ENCODE measurements at regions not wholly inside any gene's neighbourhood (a gene's known extent, or its start where the extent isn't known, plus 50 kb on each side); places are given as distances from the start of the nearest gene placed in this dataset.

- no peaks in the 10 kb centered on the region for H3K36me3 ChIP-seq (ENCODE audit: control insufficient read depth, insufficient read depth, low read length)
- no peak overlapping the region for H3K27ac ChIP-seq (ENCODE audit: low read depth, low read length)
- no peaks in the 10 kb centered on the region for H3K27me3 ChIP-seq (ENCODE audit: control insufficient read depth, insufficient read depth, low read length)
Measured at GRCh38 chr3:46124216-46125177, 83.6 kb downstream of the CCR1 start.

GRCh38 chr3:46123646-46124045 lies 84.5 kb downstream of the CCR1 start:
- no peaks in the 10 kb centered on the region for H3K27me3 ChIP-seq (ENCODE audit: control insufficient read depth, insufficient read depth, low read length)
- no peak overlapping the region for H3K9ac ChIP-seq (ENCODE audit: low read length)
- H3K4me1 ChIP-seq (ENCODE audit: control insufficient read depth, insufficient read depth, low read length), result no peaks in the 10 kb centered on the region
- H3K27ac ChIP-seq (ENCODE audit: low read depth, low read length), result no peak overlapping the region
- no peaks in the 10 kb centered on the region for H3K36me3 ChIP-seq (ENCODE audit: control insufficient read depth, insufficient read depth, low read length)
- H3K4me3 ChIP-seq (ENCODE audit: low read length), result no peak overlapping the region

More at GRCh38 chr3:46124216-46125177, 83.6 kb downstream of the CCR1 start:
- no peak overlapping the region for H3K9ac ChIP-seq (ENCODE audit: low read length)
- H3K4me3 ChIP-seq (ENCODE audit: low read length), result no peak overlapping the region
- no peaks in the 10 kb centered on the region for H3K4me1 ChIP-seq (ENCODE audit: control insufficient read depth, insufficient read depth, low read length)

GRCh38 chr3:46122091-46122490 lies 86.0 kb downstream of the CCR1 start:
- H3K27ac ChIP-seq (ENCODE audit: low read depth, low read length), result no peak overlapping the region
- H3K9ac ChIP-seq (ENCODE audit: low read length), result no peak overlapping the region
- no peak overlapping the region for H3K4me3 ChIP-seq (ENCODE audit: low read length)
- H3K36me3 ChIP-seq (ENCODE audit: control insufficient read depth, insufficient read depth, low read length), result no peaks in the 10 kb centered on the region
- no peaks in the 10 kb centered on the region for H3K27me3 ChIP-seq (ENCODE audit: control insufficient read depth, insufficient read depth, low read length)
- H3K4me1 ChIP-seq (ENCODE audit: control insufficient read depth, insufficient read depth, low read length), result no peaks in the 10 kb centered on the region

- no peaks in the 10 kb centered on the region for H3K36me3 ChIP-seq (ENCODE audit: control insufficient read depth, insufficient read depth, low read length)
- no peak overlapping the region for H3K27ac ChIP-seq (ENCODE audit: low read depth, low read length)
- H3K27me3 ChIP-seq (ENCODE audit: control insufficient read depth, insufficient read depth, low read length), result no peaks in the 10 kb centered on the region
- H3K4me3 ChIP-seq (ENCODE audit: low read length), result no peak overlapping the region
- H3K4me1 ChIP-seq (ENCODE audit: control insufficient read depth, insufficient read depth, low read length), result no peaks in the 10 kb centered on the region
- no peak overlapping the region for H3K9ac ChIP-seq (ENCODE audit: low read length)
Measured at GRCh38 chr3:46120983-46121382, 87.1 kb downstream of the CCR1 start.

GRCh38 chr3:46119709-46120498 lies 88.2 kb downstream of the CCR1 start:
- H3K27ac ChIP-seq (ENCODE audit: low read depth, low read length), result no peak overlapping the region
- no peak overlapping the region for H3K4me3 ChIP-seq (ENCODE audit: low read length)
- H3K36me3 ChIP-seq (ENCODE audit: control insufficient read depth, insufficient read depth, low read length), result no peaks in the 10 kb centered on the region
- H3K4me1 ChIP-seq (ENCODE audit: control insufficient read depth, insufficient read depth, low read length), result no peaks in the 10 kb centered on the region
- H3K9ac ChIP-seq (ENCODE audit: low read length), result no peak overlapping the region
- H3K27me3 ChIP-seq (ENCODE audit: control insufficient read depth, insufficient read depth, low read length), result no peaks in the 10 kb centered on the region

GRCh38 chr3:46119253-46119652 lies 88.9 kb downstream of the CCR1 start:
- no peak overlapping the region for H3K27ac ChIP-seq (ENCODE audit: low read depth, low read length)
- no peak overlapping the region for H3K4me3 ChIP-seq (ENCODE audit: low read length)
- H3K27me3 ChIP-seq (ENCODE audit: control insufficient read depth, insufficient read depth, low read length), result no peaks in the 10 kb centered on the region
- H3K4me1 ChIP-seq (ENCODE audit: control insufficient read depth, insufficient read depth, low read length), result no peaks in the 10 kb centered on the region
- no peak overlapping the region for H3K9ac ChIP-seq (ENCODE audit: low read length)
- no peaks in the 10 kb centered on the region for H3K36me3 ChIP-seq (ENCODE audit: control insufficient read depth, insufficient read depth, low read length)

- Histone ChIP-seq H3K36me3 (ENCODE audit: control insufficient read depth, insufficient read depth, low read length) (no peaks in the 10 kb centered on the region), H3K27me3 (ENCODE audit: control insufficient read depth, insufficient read depth, low read length) (no peaks in the 10 kb centered on the region), H3K4me3 (ENCODE audit: low read length) (no peak overlapping the region), H3K9ac (ENCODE audit: low read length) (no peak overlapping the region), H3K27ac (ENCODE audit: low read depth, low read length) (no peak overlapping the region), H3K4me1 (ENCODE audit: control insufficient read depth, insufficient read depth, low read length) (no peaks in the 10 kb centered on the region)
Measured at GRCh38 chr3:46116996-46117395, 89.7 kb upstream of the XCR1 start.

GRCh38 chr3:46114323-46114988 lies 87.2 kb upstream of the XCR1 start:
- Histone ChIP-seq H3K27ac (ENCODE audit: low read depth, low read length) (no peak overlapping the region), H3K27me3 (ENCODE audit: control insufficient read depth, insufficient read depth, low read length) (no peaks in the 10 kb centered on the region), H3K36me3 (ENCODE audit: control insufficient read depth, insufficient read depth, low read length) (no peaks in the 10 kb centered on the region), H3K9ac (ENCODE audit: low read length) (no peak overlapping the region), H3K4me3 (ENCODE audit: low read length) (no peak overlapping the region), H3K4me1 (ENCODE audit: control insufficient read depth, insufficient read depth, low read length) (no peaks in the 10 kb centered on the region)

- Histone ChIP-seq H3K4me1 (ENCODE audit: control insufficient read depth, insufficient read depth, low read length) (no peaks in the 10 kb centered on the region), H3K9ac (ENCODE audit: low read length) (no peak overlapping the region), H3K36me3 (ENCODE audit: control insufficient read depth, insufficient read depth, low read length) (no peaks in the 10 kb centered on the region), H3K4me3 (ENCODE audit: low read length) (no peak overlapping the region), H3K27me3 (ENCODE audit: control insufficient read depth, insufficient read depth, low read length) (no peaks in the 10 kb centered on the region), H3K27ac (ENCODE audit: low read depth, low read length) (no peak overlapping the region)
Measured at GRCh38 chr3:46113608-46114007, 86.3 kb upstream of the XCR1 start.

- H3K4me1 ChIP-seq (ENCODE audit: control insufficient read depth, insufficient read depth, low read length), result no peaks in the 10 kb centered on the region
- no peak overlapping the region for H3K4me3 ChIP-seq (ENCODE audit: low read length)
- no peak overlapping the region for H3K9ac ChIP-seq (ENCODE audit: low read length)
- H3K36me3 ChIP-seq (ENCODE audit: control insufficient read depth, insufficient read depth, low read length), result no peaks in the 10 kb centered on the region
- H3K27ac ChIP-seq (ENCODE audit: low read depth, low read length), result no peak overlapping the region
- no peaks in the 10 kb centered on the region for H3K27me3 ChIP-seq (ENCODE audit: control insufficient read depth, insufficient read depth, low read length)
Measured at GRCh38 chr3:46112984-46113383, 85.7 kb upstream of the XCR1 start.

- no peaks in the 10 kb centered on the region for H3K27me3 ChIP-seq (ENCODE audit: control insufficient read depth, insufficient read depth, low read length)
- no peaks in the 10 kb centered on the region for H3K4me1 ChIP-seq (ENCODE audit: control insufficient read depth, insufficient read depth, low read length)
- no peak overlapping the region for H3K9ac ChIP-seq (ENCODE audit: low read length)
- no peak overlapping the region for H3K4me3 ChIP-seq (ENCODE audit: low read length)
- H3K36me3 ChIP-seq (ENCODE audit: control insufficient read depth, insufficient read depth, low read length), result no peaks in the 10 kb centered on the region
- no peak overlapping the region for H3K27ac ChIP-seq (ENCODE audit: low read depth, low read length)
Measured at GRCh38 chr3:46112296-46112695, 85.0 kb upstream of the XCR1 start.
